IMR-90 (cell line): ENCODE measurements at regions not wholly inside any gene's neighbourhood (a gene's known extent, or its start where the extent isn't known, plus 50 kb on each side); places are given as distances from the start of the nearest gene placed in this dataset.

Experiments
- ATAC-seq: fragments of 200-7000 bp; cut with Tn5 transposase; 2 replicates; pipeline ENCODE4 v1.9.1; 2020; ENCODE audit warnings: low read depth, mild to moderate bottlenecking, moderate library complexity
- BruUV-seq: library from RNA; stranded (reverse); fragments of 400-500 nt; replicated peaks from 2 replicates; lab custom pipeline; 2021; lab: Mats Ljungman, UMichigan
- CTCF ChIA-PET: fragments of 300-600 bp; formaldehyde crosslinking; extraction: SDS; loops from one replicate; lab custom pipeline; 2021; ENCODE audit warnings: antibody characterized with exemption; lab: Yijun Ruan, JAX
- POLR2A ChIA-PET: fragments of 300-600 bp; sonication (Branson Sonifier 250); formaldehyde crosslinking; loops from one replicate; lab custom pipeline; 2022; ENCODE audit warnings: antibody characterized with exemption; ENCODE audit not compliant: unreplicated experiment; lab: Charles Lee
- DNase-seq: peaks from one replicate; pipeline ENCODE4 v3.0.0; 2013
- H2AFZ ChIP-seq: replicated peaks from 2 replicates; pipeline ENCODE3; 2013; ENCODE audit warnings: low read length, mild to moderate bottlenecking; ENCODE audit not compliant: poor library complexity
- H2AK5ac ChIP-seq: 2 replicates; pipeline ENCODE4 v1.6.1; 2013; ENCODE audit warnings: low read depth, low read length, inconsistent platforms
- H2AK9ac ChIP-seq: replicated peaks from 2 replicates; pipeline ENCODE3; 2013; ENCODE audit warnings: mild to moderate bottlenecking, low read depth, low read length, moderate library complexity; ENCODE audit not compliant: poor library complexity
- H2BK120ac ChIP-seq: 2 replicates; pipeline ENCODE4 v1.6.1; 2013; ENCODE audit warnings: low read depth, low read length, inconsistent platforms
- H2BK15ac ChIP-seq: 3 replicates; pipeline ENCODE4 v1.6.1; 2013; ENCODE audit warnings: low read depth, low read length, inconsistent platforms
- H2BK20ac ChIP-seq: 2 replicates; pipeline ENCODE4 v1.6.1; 2013; ENCODE audit warnings: low read depth, mild to moderate bottlenecking, inconsistent platforms, low read length, moderate library complexity
- H2BK5ac ChIP-seq: 2 replicates; pipeline ENCODE4 v1.6.1; 2013; ENCODE audit warnings: mild to moderate bottlenecking, low read depth, low read length, inconsistent platforms; ENCODE audit not compliant: poor library complexity, severe bottlenecking
- H3K14ac ChIP-seq: replicated peaks from 2 replicates; pipeline ENCODE4 v1.6.1; 2013; ENCODE audit warnings: low read depth, low read length, inconsistent platforms
- H3K18ac ChIP-seq: 2 replicates; pipeline ENCODE4 v1.6.1; 2013; ENCODE audit warnings: low read depth, low read length, control low read depth
- H3K23ac ChIP-seq: 2 replicates; pipeline ENCODE4 v1.6.1; 2013; ENCODE audit warnings: low read depth, low read length, inconsistent platforms
- H3K27ac ChIP-seq: 2 replicates; pipeline ENCODE4 v1.5.1; 2013; ENCODE audit warnings: mild to moderate bottlenecking, control low read depth, low read length; ENCODE audit not compliant: insufficient read depth
- H3K27me3 ChIP-seq: 2 replicates; pipeline ENCODE4 v1.6.1; 2013; ENCODE audit warnings: low read length; ENCODE audit not compliant: control insufficient read depth, insufficient read depth
- H3K36me3 ChIP-seq: 2 replicates; pipeline ENCODE4 v1.6.1; 2013; ENCODE audit warnings: low read length, mixed read lengths; ENCODE audit not compliant: control insufficient read depth, insufficient read depth
- H3K4ac ChIP-seq: 2 replicates; pipeline ENCODE4 v1.6.1; 2013; ENCODE audit warnings: low read depth, low read length, inconsistent platforms
- H3K4me1 ChIP-seq: 2 replicates; pipeline ENCODE4 v1.6.1; 2013; ENCODE audit warnings: low read length, mixed read lengths; ENCODE audit not compliant: control insufficient read depth, insufficient read depth
- H3K4me2 ChIP-seq: 2 replicates; pipeline ENCODE4 v1.6.1; 2013; ENCODE audit warnings: low read depth, mild to moderate bottlenecking, control low read depth, low read length, moderate library complexity
- H3K4me3 ChIP-seq: 2 replicates; pipeline ENCODE4 v1.5.1; 2013; ENCODE audit warnings: low read depth, mild to moderate bottlenecking, control low read depth, low read length, moderate library complexity; ENCODE audit not compliant: insufficient read depth
- H3K56ac ChIP-seq: 2 replicates; pipeline ENCODE4 v1.6.1; 2013; ENCODE audit warnings: low read length, inconsistent platforms; ENCODE audit not compliant: insufficient read depth; ENCODE audit errors: extremely low read depth
- H3K79me1 ChIP-seq, 2 experiments: 2 replicates each; pipeline ENCODE4 v1.6.1; 2013; ENCODE audit warnings: low read length in 2 of 2, inconsistent platforms in 1 of 2, low read depth in 1 of 2
- H3K9ac ChIP-seq: 2 replicates; pipeline ENCODE4 v1.6.1; 2013; ENCODE audit warnings: low read depth, low read length, control low read depth
- H3K9me1 ChIP-seq: 2 replicates; pipeline ENCODE4 v1.6.1; 2013; ENCODE audit warnings: low read length, inconsistent platforms; ENCODE audit not compliant: insufficient read depth
- H3K9me3 ChIP-seq: 2 replicates; pipeline ENCODE4 v1.6.1; 2013; ENCODE audit warnings: low read length; ENCODE audit not compliant: control insufficient read depth, insufficient read depth
- H4K20me1 ChIP-seq: 2 replicates; pipeline ENCODE4 v1.6.1; 2013; ENCODE audit warnings: low read length, inconsistent platforms; ENCODE audit not compliant: insufficient read depth
- H4K5ac ChIP-seq: 2 replicates; pipeline ENCODE4 v1.6.1; 2013; ENCODE audit warnings: mild to moderate bottlenecking, low read depth, low read length, control low read depth
- H4K8ac ChIP-seq, 2 experiments: 2 replicates each; pipeline ENCODE4 v1.6.1; 2013; ENCODE audit warnings: low read depth in 2 of 2, low read length in 2 of 2, control low read depth in 1 of 2, inconsistent platforms in 1 of 2
- H4K91ac ChIP-seq: 2 replicates; pipeline ENCODE4 v1.6.1; 2013; ENCODE audit warnings: low read depth, low read length, inconsistent platforms; ENCODE audit not compliant: insufficient read depth
- BHLHE40 ChIP-seq: fragments of 150-350 bp; IDR thresholded peaks from 2 replicates; pipeline ENCODE4 v1.6.1; 2016; ENCODE audit warnings: mild to moderate bottlenecking, low read depth, low read length
- CEBPB ChIP-seq: IDR thresholded peaks from 2 replicates; pipeline ENCODE4 v1.6.1; 2012; ENCODE audit warnings: low read depth, low read length, improper control_type of control experiment
- CHD1 ChIP-seq: IDR thresholded peaks from 2 replicates; pipeline ENCODE4 v1.6.1; 2012; ENCODE audit warnings: low read depth, low read length, improper control_type of control experiment
- MAFK ChIP-seq: IDR thresholded peaks from 2 replicates; pipeline ENCODE4 v1.6.1; 2012; ENCODE audit warnings: low read depth, low read length, improper control_type of control experiment
- NFE2L2 ChIP-seq: fragments of 150-350 bp; IDR thresholded peaks from 2 replicates; pipeline ENCODE4 v1.6.1; 2016; ENCODE audit warnings: low read depth, mild to moderate bottlenecking, low read length
- POLR2A ChIP-seq: IDR thresholded peaks from 2 replicates; pipeline ENCODE4 v1.6.1; 2012; ENCODE audit warnings: mild to moderate bottlenecking, low read depth, low read length
- RAD21 ChIP-seq: IDR thresholded peaks from 2 replicates; pipeline ENCODE4 v1.6.1; 2012; ENCODE audit warnings: low read length, improper control_type of control experiment
- RCOR1 ChIP-seq: IDR thresholded peaks from 2 replicates; pipeline ENCODE4 v1.6.1; 2012; ENCODE audit warnings: mild to moderate bottlenecking, low read length, improper control_type of control experiment; ENCODE audit not compliant: insufficient replicate concordance
- RFX5 ChIP-seq: IDR thresholded peaks from 2 replicates; pipeline ENCODE4 v1.8.0; 2012; ENCODE audit warnings: low read depth, mild to moderate bottlenecking, low read length, moderate library complexity
- USF2 ChIP-seq: fragments of 150-350 bp; IDR thresholded peaks from 2 replicates; pipeline ENCODE4 v1.6.1; 2017; ENCODE audit warnings: mild to moderate bottlenecking, antibody characterized with exemption, low read length, low read depth
- WGBS, 2 experiments: methylation state at CpG; one replicate each; pipeline versions ENCODE4 v1.1.5 to v1.1.7; 2013; ENCODE audit warnings: missing lambda C conversion rate in 2 of 2; ENCODE audit not compliant: insufficient read length in 1 of 2; ENCODE audit errors: extremely low coverage in 2 of 2; 5-methylcytosine and 5-hydroxymethylcytosine counted together
- dilution Hi-C: fragments of 300-500 bp; cut with HindIII; formaldehyde crosslinking; loops from one replicate; pipeline ENCODE4 v1.14.3; 2018; ENCODE audit warnings: low sequenced_read_pairs; ENCODE audit not compliant: unreplicated experiment
- in situ Hi-C: fragments of 300-500 bp; cut with MboI; formaldehyde crosslinking; loops from 3 replicates; pipeline ENCODE4 v1.14.3; 2019; ENCODE audit warnings: low sequenced_read_pairs, inconsistent platforms, mixed read lengths
- intact Hi-C: fragments of 100-400 bp; cut with micrococcal nuclease; formaldehyde crosslinking; loops from 2 replicates; pipeline ENCODE4 v1.10.0; 2022

- Histone ChIP-seq H3K23ac (no peak overlapping the region), H3K9me3 (no peaks in the 10 kb centered on the region; the same call in 1 of the 2 replicates), H4K5ac (no peak overlapping the region), H4K91ac (no peak overlapping the region), H3K27me3 (no peaks in the 10 kb centered on the region; the same call in 1 of the 2 replicates), H2BK15ac (no peak overlapping the region), H3K9me1 (no peaks in the 10 kb centered on the region), H3K14ac (no peak overlapping the region), H3K4me3 (no peak overlapping the region), H2AK9ac (no peak overlapping the region), H2AK5ac (no peak overlapping the region), H3K79me1 (no peaks in the 10 kb centered on the region), H3K56ac (no peak overlapping the region), H3K4me1 (no peaks in the 10 kb centered on the region), H3K4ac (no peak overlapping the region), H3K4me2 (no peak overlapping the region), H4K20me1 (no peaks in the 10 kb centered on the region), H3K18ac (no peak overlapping the region), H2BK5ac (no peak overlapping the region), H3K9ac (no peak overlapping the region), H2BK20ac (no peak overlapping the region), H4K8ac (no peak overlapping the region), H2AFZ (no peak overlapping the region), H3K36me3 (no peaks in the 10 kb centered on the region), H3K27ac (no peak overlapping the region), H2BK120ac (no peak overlapping the region)
- BruUV-seq, result no TSS peak
- DNase-seq (no peak), ATAC-seq (no peak)
- WGBS, 2 experiments, result no CpG with 5 or more reads among the region's 30 CpGs
- intact Hi-C loops (no loop called here), in situ Hi-C loops (no loop called here), dilution Hi-C loops (no loop called here)
- TF ChIP-seq CEBPB (no peak), RCOR1 (no peak), USF2 (no peak), NFE2L2 (no peak), RFX5 (no peak), BHLHE40 (no peak), MAFK (no peak), POLR2A (no peak), RAD21 (no peak), CHD1 (no peak)
- ChIA-PET POLR2A (no interaction called here), CTCF (no interaction called here)
These were observed 732.8 kb downstream of the ZWINT start for GRCh38 chr10:55628260-55628701.
